LNCAP (cell line): ENCODE measurements at regions not wholly inside any gene's neighbourhood (a gene's known extent, or its start where the extent isn't known, plus 50 kb on each side); places are given as distances from the start of the nearest gene placed in this dataset.

Experiments used
- TF ChIP-seq, protein P1 (sequence below): fragments of 450-650 bp; IDR thresholded peaks from 2 replicates; pipeline ENCODE4 v1.5.1; 2017; ENCODE audit warnings: mild to moderate bottlenecking

DNA sequence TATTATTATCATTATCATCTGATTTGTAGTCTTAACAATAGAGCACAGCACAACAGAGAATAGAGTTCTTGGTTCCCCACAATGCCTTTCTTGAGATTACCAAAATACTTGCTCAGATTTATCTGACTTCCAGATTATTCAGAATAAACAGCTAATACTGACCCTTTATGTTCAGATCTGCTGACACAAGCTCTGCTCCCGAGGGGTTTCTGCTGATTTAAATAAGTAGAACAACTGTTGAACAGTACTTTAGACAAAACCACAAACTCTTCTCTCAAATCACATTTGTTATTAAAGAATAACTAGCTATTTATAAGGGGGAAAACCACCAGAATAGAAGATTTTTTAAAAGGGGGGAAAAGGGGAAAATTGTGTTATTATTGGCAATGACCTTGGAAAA lies 380.2 kb upstream of the ATP11B start:
- TF ChIP-seq, protein P1, sequence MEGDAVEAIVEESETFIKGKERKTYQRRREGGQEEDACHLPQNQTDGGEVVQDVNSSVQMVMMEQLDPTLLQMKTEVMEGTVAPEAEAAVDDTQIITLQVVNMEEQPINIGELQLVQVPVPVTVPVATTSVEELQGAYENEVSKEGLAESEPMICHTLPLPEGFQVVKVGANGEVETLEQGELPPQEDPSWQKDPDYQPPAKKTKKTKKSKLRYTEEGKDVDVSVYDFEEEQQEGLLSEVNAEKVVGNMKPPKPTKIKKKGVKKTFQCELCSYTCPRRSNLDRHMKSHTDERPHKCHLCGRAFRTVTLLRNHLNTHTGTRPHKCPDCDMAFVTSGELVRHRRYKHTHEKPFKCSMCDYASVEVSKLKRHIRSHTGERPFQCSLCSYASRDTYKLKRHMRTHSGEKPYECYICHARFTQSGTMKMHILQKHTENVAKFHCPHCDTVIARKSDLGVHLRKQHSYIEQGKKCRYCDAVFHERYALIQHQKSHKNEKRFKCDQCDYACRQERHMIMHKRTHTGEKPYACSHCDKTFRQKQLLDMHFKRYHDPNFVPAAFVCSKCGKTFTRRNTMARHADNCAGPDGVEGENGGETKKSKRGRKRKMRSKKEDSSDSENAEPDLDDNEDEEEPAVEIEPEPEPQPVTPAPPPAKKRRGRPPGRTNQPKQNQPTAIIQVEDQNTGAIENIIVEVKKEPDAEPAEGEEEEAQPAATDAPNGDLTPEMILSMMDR: no peak

DNA sequence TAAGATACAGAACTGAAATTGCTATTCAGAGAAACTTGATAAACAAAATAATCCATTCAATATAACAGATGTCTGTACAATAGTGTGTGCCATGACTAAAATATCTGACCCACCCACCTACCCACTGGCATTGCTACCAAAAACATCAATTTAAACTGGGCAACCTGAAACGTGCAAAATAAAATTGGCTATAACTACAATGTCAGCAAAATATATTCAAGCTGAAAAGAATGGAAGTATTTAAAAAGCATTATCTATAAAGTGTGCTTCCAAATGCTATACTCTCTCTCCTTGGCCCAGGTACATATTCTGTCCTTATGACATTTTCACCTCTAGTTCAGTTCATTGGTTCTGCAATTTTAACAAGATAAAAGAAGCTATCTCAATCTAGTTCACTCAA lies 379.6 kb upstream of the ATP11B start:
- TF ChIP-seq, protein P1: no peak

DNA sequence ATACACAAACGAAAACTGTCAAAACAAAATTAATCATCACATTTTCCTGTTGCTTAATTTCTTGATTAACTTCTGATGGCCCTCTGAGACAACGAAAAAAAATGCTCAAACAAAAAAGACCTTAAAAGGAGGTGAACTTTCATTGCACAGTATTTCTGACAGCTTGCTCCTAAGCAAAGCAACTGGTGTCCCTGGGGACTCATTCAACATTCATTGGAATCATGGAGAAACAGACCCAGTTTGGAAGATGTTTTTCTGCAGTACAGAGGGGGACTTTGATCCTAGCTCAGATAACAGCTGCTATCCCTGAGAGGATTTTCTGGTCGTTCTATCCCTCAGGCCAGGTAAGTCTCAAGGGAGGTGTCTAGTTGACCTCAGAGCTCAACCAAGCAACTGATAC lies 378.7 kb upstream of the ATP11B start:
- TF ChIP-seq, protein P1: no peak

GRCh38 chr3:182420741-182421140 lies 372.6 kb upstream of the ATP11B start:
- TF ChIP-seq, protein P1: no peak

- TF ChIP-seq, protein P1: no peak
Observed at GRCh38 chr3:182424006-182424405, 369.3 kb upstream of the ATP11B start.

DNA sequence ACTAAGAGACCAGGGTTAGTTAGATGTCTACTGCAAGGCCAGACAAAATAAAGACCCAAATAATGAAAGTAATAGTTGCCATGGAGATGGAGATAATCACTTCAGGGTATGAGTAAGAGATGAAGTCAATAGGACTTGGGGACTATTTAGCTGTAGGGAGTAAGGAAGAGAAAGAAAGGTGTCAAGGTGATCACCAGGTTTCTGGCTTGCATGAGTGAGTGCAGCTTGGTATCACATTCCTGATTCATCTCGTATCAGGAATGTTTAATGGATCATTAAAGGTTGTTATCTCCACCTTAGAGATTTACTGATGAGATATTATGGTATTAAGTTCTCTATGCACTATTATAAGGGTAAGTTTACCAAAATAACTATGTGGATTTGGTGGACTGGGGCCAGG lies 357.4 kb upstream of the ATP11B start:
- TF ChIP-seq, protein P1: no peak

- TF ChIP-seq, protein P1: no peak
Observed at GRCh38 chr3:182436547-182436946, 356.8 kb upstream of the ATP11B start.

GRCh38 chr3:182438398-182438797 lies 354.9 kb upstream of the ATP11B start:
- TF ChIP-seq, protein P1: no peak
